CD4-positive, alpha-beta T cell treated with Interleukin-15 for 4 hours (primary cell): ENCODE measurements at regions not wholly inside any gene's neighbourhood (a gene's known extent, or its start where the extent isn't known, plus 50 kb on each side); places are given as distances from the start of the nearest gene placed in this dataset.

Experiments
- DNase-seq: peaks from one replicate; pipeline ENCODE4 v3.0.0-alpha.2; 2020; ENCODE audit warnings: low spot score

DNA sequence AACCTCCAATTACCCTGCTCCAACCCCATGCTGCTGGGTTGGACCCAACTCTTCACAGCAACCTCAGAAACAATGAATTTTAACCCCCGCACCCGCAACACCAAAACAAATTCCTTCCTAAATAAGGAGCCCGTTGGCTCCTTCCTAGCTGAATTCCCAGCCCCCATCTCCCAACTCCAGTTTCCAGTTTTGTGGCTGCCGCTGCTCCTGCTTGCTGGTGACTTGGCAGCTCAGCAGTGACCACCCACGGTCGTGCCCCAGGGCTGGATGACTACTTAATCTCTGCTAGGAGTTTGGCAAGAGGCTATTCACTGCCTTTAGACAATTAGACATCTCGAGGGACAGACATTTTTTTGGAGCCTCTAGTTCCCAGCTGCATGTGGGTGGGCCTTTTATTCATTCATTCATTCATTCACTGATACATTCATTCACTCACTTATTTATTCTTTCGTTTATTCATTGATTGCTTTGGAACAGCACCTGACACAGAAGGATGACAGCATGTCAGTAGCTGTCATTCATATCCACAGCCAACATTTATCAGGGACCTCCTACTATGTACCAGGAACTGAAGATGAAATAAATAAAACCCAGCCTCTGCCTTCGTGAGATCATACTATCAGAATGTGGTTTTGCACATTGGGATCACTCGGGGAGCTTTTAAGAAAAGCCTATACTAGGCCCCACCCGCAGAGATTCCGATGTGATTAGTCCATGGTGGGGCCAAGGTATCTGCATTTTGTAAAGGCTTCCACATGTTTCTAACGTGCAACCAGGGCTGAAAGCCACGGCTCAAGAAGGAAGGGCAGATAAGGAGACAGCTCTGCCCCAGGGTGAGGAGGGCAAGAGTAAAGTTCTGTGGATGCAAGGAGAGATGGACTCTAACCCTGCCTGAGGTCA is 256.5 kb downstream of the SHQ1 start:
- DNase-seq = no peak

DNA sequence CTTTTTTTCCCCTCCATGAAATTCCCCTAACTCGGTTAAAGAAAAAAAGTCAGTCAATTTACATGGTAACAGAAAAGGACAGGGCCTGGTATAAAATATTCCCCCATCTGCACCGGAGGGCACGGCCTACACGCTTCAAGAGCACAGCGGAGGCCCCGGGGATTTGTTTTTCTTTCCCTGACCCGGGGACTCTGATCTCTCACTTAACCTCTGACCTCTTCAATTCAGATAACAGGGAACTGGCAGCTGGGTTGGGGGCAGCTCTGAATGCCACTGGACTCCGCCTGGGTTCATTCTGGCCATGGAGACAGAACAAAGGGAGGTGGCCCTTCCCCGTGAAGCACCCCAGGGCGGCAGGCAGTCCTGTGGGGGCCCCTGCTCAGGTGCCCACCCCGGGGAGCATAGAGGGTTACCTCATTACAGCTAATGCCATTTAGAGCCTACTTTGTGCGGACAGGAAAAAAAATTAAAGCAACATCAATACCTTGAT is 257.5 kb downstream of the SHQ1 start:
- no peak for DNase-seq

DNA sequence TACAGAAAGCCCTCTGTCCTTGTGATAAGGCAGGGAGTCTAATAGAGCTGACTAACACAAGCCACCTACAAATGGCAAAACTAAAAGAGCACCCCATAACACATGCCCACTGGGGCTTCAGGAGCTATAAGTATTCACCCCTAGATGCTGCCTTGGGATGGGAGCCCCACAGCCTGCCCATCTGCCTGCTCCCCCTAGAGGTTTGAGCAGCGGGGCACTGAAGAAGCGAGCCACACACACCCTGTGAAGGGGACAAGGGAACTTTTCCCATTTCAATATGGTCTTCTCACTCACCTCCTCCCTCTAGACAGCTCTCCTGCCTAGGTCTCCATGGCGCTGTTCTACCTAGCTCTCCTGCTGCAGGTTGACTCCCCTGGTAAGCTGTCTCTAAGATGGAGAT is 261.0 kb downstream of the SHQ1 start:
- DNase-seq = no peak

DNA sequence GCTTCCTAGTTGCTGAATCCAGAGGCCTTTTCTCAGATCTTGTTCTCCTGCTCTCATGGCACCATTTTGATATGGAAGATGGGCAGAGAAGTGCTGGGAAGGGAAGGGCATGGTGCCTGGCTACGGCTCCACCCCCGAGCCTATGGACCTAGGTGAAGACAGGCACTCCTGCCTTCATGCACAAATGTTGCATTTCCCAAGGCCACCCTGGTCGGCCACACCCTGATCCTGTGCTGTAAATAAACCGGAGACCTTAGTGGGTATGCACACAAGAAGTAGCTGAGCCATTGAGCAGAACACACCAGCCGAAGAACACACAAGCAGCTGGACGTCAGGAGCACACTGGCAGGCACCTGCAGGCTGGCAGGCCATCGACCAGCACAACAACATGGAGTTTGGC is 261.6 kb downstream of the SHQ1 start:
- no peak for DNase-seq

DNA sequence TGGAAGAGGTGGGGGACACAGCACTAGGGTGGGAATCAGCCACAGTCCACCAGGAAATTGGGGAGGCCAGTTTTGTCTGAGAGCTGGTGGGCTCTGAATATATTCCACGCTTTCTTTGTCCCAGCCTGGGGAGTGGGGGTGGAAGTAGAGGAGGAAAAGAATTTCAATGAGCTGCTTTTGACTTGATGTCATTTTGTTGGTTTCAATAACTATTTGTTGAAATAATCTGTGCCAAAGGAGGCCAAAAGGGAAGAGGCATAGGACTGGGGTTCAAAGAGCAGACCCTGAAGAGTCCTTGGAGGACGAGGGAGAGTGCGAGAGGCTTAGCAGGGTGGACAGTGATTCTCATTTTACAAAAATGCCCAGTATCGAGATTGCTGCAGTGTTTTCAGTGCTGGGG is 262.3 kb downstream of the SHQ1 start:
- no peak for DNase-seq

DNA sequence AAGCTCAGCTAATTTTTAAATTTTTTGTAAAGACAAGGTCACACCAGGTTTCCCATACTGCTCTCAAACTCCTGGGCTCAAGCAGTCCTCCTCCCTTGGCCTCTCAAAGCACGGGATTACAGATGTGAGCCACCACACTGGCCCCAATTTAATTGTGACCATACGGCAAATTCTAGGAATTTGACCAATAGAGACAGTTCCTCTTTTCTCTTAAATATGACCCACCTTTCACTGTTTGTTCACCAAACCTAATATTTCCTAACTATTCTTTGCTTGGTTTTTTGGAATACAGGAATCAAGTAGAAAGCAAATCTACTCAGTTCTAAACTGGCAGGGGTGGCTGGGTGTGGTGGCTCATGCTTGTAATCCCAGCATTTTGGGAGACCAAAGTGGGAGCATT is 264.0 kb downstream of the SHQ1 start:
- no peak for DNase-seq

DNA sequence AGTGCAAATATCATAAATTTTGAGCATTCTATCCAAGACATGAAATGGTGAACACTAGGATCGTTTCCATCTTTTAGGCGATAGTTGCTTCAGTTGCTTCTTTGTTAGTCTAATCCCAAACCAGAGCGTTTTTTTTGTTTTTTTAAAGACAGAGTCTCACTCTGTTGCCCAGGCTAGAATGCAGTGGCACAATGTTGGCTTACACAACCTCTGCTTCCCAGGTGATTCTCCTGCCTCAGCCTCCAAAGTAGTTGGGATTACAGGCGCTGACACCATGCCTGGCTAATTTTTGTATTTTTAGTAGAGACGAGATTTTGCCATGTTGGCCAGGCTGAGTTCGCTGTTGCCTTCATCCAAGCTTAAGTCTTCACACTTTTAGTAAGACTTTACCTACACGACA is 265.3 kb downstream of the SHQ1 start:
- DNase-seq = no peak

DNA sequence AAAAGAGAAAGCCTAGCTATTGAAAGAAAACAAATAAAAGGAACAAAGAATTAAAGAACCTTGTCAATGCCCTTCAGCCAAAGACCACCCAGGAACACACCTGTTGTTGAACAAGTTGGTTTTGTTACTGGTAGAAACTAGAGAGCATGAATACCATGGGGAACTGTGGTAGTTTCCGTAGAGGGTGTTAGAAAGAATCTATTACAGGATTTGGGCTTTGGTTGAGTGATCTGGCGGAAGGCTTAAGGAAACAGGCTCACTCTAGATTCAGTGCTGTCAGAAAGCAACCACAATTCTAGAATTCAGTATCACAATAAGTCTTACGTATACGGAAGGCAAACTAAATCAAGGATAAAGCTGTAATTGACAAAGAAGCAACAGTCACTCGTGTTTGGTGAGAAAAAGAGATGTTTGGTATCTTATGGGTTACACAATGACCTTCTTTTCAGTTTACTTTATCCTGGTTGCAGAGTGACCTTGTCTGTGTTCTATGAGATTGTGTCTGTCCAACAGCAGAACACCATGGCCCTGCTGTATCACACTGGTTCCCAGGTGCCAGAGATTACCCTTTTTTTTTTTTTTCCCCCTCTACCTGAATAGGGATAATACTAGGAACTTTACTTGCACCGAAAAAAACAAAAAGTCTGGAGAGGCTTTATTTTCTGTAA is 265.9 kb downstream of the SHQ1 start:
- no peak for DNase-seq

DNA sequence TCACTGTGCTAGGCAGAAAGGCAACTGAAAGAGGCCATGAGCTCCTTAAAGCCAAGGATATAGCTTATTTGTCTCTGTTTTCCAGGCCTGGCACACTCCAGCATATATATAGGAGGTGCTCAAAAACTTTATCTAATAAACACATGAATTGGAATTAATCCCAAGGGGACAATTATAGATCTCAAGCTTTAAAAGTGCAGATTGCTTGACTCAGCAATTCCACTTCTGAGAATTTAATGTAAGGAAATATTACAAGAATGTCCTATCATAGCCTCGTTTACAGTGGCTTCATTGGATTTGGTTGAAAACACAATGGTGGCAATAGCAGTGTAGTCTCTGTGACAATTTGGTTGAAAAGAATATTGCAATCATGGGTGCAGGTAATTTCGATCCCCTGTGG is 267.3 kb downstream of the SHQ1 start:
- DNase-seq = no peak

DNA sequence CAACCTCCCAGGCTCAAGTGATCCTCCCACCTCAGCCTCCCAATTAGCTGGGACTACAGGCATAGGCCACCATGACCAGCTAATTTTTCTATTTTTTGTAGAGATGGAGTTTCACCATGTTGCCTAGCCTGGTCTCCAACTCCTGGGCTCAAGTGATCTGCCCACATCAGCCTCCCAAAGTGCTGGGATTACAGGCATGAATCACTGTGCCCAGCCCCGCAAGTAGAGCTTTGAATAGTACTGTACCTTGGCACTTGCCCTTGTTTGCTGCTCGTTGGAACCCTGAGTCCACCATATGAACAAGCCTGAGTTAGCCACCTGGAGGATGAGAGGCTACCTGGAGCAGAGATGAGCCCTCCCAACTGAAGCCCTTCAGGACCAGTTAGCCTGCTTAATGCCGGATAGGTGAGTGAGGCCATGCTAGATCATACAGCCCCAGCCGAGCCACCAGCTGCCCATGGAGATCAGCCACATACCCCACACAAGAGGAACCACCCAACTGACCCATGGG is 267.9 kb downstream of the SHQ1 start:
- DNase-seq = no peak

DNA sequence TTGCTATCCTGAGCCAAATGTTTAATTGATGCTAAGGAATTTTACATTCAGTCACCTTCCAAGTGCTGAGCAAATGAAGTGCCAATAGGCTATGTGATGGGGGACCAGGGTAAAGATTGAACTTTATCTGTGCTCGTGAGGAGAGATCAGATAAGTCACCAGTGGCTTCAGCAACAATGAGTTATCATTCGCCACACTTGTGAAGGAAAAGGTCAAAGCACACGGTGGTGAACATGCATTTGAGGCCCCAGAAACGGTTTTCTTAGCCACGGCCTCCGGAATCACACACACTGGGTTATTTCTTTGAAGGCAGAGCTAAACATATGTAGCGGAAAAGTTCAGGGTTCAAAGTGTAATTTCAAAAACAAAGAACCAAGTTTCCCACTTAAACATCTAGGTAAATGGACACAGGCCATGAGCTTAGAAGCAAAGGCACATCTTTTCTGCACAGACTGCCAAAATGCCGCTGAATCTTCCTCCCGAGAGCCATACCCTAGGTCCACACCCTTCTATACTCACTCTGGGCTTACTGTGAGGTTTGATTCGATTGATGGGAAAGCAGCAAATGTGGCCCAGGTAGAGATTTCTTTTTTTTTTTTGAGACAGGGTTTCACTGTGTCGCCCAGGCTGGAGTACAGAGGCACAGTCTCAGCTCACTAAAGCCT is 268.5 kb downstream of the SHQ1 start:
- DNase-seq = no peak

DNA sequence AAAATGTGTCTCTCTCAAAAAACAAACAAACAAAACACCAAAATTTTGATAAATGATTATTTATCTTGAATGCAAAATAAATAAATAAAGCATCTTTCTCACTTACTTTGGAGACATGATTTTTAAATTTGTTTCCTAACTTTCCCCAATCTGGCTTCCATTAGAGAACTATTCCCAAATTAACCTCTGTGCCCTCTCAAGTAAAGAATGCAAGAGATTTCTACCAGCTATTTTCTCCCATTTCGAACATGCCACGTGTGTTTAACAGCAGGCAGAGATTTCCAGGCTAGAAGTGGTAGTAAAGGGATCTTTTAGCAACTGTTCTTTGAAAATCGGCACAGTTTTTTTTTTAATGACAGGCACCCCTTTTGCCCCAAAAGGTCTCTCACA is 269.1 kb downstream of the SHQ1 start:
- no peak for DNase-seq

DNA sequence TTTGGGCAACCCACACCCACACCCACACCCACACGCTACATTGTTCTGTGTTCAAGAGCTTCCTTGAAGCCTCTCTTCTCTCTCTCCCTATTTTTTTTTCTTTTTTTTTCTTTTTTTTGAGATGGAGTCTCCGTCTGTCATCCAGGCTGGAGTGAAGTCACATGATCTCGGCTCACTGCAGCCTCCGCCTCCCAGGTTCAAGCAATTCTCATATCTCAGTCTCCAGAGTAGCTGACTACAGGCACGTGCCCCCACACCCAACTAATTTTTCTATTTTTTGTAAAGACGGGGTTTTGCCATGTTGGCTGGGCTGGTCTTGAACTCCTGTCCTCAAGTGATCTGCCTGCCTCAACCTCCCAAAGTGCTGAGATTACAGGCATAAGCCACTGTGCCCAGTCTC is 271.1 kb downstream of the SHQ1 start:
- DNase-seq = no peak

DNA sequence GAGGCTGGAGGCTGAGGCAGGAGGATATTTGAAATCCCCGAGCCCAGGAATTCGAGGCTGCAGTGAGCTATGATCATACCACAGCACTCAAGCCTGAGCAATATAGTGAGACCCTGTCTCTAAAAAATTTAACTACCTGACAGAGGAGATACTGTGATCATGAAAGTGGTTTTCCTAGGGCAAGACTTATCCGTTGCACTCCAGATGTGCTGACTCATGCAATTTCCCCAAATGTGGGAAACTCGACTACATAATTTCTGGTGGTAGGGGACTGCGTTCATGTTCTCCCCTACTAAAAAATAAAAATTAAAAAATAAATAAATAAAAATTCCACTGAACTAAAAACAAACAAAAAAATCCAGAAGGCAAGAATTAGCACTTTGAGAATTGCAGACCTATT is 271.7 kb downstream of the SHQ1 start:
- DNase-seq = no peak

DNA sequence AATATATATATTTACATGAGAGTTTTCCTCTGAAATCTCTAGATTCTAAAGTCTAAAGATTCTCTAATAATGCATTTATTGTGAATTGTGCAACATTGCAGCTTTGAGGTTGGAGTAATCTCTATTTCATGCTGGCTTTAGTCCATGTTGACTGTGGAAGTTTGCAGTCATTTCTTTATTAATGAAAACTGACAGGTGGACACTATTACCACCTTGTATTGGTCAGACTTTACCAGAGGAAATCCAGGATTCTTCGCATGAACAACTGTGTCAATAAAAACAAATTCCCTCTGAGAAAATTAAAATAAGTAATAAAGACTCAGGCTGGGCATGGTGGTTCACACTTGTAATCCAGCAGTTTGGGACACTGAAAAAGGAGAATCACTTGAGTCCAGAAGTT is 274.1 kb downstream of the SHQ1 start:
- no peak for DNase-seq

DNA sequence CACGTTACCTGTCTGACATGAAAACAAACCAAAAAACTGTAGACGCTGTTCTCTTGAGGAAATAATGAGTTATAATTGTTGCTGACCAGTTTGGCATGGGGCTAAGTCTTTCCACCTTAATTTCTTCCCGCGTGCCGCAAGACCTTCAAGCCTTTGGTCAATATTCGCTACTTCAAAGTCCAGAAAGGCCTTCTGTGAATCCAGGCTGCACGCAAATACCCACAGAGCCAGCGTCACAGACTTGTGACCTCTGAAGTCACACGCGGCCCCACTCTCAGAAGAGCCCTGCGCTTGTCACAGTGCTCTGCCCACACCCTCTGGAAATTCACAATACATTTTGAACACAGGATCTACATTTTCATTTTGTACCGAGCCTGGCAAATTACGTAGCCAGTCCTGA is 275.2 kb downstream of the SHQ1 start:
- DNase-seq = no peak

DNA sequence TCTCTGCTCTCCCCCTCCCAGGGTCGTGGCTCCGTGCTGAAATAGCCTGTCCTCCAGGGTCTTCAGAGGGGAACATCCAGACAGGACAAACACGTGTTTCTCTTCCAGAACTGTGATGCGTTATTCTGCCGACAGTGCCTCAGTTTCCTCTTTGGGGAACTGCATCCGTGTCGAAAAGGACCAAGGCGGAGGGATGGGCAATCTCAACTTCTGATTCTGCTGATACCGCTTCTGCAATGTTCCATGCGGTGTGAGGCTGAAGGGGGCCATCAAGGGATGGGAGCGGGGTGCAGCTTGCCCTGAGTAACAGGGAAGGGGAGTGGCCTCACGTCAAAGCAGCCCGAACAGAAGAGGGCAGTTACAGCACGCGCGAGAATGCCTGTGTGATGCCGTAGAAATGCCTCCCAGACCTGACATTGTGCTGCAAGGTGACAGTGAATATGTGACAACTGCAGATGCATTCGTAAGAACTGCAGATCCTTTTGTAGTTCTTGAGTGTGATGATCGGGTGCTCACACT is 275.7 kb downstream of the SHQ1 start:
- DNase-seq = no peak

DNA sequence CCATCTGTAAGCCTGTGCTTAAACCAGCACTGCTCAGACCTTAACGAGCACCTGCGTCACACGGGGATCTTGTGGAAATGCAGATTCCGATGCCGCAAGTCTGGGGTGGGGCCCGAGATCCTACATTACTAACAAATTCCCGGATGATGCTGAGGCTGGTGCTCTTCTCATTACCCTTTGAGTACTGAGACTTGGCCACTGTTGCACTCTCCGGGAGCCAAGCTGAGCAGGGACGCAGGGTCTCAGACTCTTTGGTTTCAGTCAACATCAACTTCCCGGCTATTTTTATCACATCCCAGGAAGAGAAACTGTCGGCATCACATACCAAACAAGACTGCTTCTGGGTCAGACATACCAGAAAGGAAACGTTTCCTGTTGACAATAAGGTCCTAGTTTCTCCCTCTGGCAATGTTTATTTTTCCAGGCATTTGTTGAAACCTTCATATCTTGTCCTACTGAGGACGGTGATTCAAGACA is 276.6 kb downstream of the SHQ1 start:
- DNase-seq = no peak

DNA sequence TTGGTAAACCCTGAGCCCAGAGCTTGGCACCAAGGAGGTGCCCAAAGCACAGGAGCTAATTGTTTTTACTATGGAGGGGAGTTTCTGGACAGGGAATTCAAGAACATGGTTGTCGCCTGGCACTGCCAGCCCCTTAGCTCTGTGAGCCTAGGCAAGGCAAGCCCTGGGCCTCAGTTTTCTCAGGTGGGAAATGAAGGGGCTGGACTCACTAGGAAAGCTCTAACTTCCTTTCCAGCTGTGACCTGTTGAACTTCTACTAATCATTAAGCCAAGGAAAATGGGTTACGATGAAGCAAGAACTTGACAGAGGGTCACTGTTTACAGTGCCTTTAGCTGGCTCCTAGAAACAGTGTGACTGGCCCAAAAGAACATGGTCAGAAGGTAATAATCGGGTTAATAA is 277.2 kb downstream of the SHQ1 start:
- DNase-seq = no peak

DNA sequence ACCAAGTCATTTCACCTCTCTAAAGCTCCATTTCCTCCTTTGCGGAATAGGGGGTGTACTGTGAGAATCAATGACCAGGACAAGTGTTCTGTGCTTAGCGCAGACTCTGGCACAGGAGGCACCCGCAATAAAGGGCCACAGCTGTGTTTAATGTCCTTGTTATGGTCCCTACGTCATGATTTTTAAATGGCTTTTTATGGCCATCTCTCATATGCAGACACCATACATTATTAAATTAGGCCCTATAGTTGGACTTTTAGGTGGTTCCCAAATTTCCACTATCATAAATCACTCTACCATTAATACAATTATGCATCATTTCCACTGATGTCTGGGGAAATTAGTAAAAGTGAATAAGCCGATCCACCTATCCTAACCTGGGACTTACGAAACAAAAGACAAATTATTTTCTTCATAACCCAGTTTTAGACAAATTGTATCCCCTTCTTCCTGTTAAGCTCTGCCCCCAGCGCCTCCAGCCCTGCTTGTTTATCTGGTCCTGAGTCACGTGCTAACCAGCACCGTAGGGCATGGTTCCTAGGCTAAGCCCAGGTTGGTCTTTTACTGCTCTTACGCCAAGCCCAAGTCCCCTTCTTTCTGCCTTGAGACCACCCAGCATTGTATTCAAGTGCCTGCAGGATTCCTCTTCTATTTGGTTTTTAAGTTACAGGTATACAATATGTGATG is 278.3 kb downstream of the SHQ1 start:
- no peak for DNase-seq

DNA sequence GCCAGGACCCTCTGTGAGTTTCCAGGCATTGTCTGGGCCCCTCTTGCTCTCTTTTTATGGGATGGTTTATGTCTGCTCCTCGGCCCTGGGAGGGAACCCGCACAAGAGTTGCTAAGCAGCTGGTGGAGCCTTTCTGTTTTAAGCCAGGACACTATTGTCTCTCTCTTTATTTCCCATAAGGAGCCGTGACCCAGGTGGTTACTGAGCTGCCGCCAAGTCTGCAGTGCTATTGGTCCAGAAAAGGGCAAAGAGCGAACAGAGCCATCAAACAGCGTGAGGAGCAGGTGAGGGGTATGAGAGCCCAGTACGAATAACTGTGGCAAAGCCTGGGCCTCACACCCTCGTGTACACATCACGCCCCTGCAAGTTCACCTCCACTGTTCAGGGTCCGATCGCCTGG is 280.2 kb downstream of the SHQ1 start:
- no peak for DNase-seq

DNA sequence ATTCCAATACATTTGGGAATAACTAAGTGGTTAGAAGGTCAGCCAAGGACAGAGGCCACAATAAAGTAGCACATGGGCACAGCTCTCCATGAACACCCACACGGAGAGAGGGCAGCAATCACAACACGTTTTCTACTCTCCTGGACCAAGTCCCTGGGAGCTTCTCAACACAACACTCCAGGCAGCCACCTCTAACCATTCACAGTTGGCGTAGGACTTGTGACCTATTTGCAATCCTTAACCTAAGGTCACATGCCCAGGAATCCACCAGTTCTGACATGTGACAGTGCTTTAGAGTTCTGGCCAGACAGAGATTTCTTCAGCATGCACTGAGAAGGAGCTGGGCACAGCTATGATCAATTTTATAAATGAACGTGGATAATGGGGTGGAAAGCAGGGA is 280.8 kb downstream of the SHQ1 start:
- DNase-seq = no peak
